Tibial nerve (tissue), 4 donors: ENCODE measurements at regions not wholly inside any gene's neighbourhood (a gene's known extent, or its start where the extent isn't known, plus 50 kb on each side); places are given as distances from the start of the nearest gene placed in this dataset.
"Not testable (repeated sequence)": the region's sequence is repeated elsewhere in the genome, so short reads cannot be mapped to it uniquely, and the experiment has no call there.

Experiments used
- EP300 ChIP-seq, 2 donors: sonication (generic); formaldehyde crosslinking; IDR thresholded peaks; one replicate each; pipeline ENCODE4 v1.6.1; 2017; ENCODE audit warnings: antibody characterized with exemption in 2 of 2, mild to moderate bottlenecking in 1 of 2
- POLR2A ChIP-seq, 2 donors: fragments of 450-650 bp; IDR thresholded peaks; one replicate each; pipeline ENCODE4 v1.6.1; 2017; ENCODE audit warnings: antibody characterized with exemption in 2 of 2, mild to moderate bottlenecking in 2 of 2, moderate library complexity in 2 of 2
- TF ChIP-seq, protein P1 (sequence below), 5 experiments: fragments of 200-600 bp in 3 of 5; fragments of 450-650 bp in 2 of 5; sonication (generic) in 3 of 5; IDR thresholded peaks; one replicate each; pipeline ENCODE4 v1.5.1; 2016 to 2019; ENCODE audit warnings: antibody characterized with exemption in 5 of 5, mild to moderate bottlenecking in 3 of 5, moderate library complexity in 2 of 5

DNA sequence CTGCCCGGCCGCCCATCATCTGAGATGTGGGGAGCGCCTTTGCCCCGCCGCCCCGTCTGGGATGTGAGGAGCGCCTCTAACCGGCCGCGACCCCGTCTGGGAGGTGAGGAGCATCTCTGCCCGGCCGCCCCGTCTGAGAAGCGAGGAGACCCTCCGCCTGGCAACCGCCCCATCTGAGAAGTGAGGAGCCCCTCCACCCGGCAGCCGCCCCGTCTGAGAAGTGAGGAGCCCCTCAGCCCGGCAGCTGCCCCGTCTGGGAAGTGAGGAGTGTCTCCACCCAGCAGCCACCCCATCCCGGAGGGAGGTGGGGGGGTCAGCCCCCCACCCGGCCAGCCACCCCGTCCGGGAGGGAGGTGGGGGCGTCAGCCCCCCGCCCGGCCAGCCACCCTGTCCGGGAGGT is 170.7 kb downstream of the TENT5D start:
- TF ChIP-seq, protein P1, sequence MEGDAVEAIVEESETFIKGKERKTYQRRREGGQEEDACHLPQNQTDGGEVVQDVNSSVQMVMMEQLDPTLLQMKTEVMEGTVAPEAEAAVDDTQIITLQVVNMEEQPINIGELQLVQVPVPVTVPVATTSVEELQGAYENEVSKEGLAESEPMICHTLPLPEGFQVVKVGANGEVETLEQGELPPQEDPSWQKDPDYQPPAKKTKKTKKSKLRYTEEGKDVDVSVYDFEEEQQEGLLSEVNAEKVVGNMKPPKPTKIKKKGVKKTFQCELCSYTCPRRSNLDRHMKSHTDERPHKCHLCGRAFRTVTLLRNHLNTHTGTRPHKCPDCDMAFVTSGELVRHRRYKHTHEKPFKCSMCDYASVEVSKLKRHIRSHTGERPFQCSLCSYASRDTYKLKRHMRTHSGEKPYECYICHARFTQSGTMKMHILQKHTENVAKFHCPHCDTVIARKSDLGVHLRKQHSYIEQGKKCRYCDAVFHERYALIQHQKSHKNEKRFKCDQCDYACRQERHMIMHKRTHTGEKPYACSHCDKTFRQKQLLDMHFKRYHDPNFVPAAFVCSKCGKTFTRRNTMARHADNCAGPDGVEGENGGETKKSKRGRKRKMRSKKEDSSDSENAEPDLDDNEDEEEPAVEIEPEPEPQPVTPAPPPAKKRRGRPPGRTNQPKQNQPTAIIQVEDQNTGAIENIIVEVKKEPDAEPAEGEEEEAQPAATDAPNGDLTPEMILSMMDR (IDR thresholded peaks at IDR 0.05) = not testable (repeated sequence)
- not testable (repeated sequence) for TF ChIP-seq POLR2A, EP300 (IDR thresholded peaks at IDR 0.05)
